ENCODE measurements at regions not wholly inside any gene's neighbourhood (a gene's known extent, or its start where the extent isn't known, plus 50 kb on each side); places are given as distances from the start of the nearest gene placed in this dataset.

- no peak for TF ChIP-seq CTCF (IDR thresholded peaks at IDR 0.05; ENCODE audit: low read length)
- no peak for TF ChIP-seq EZH2 (optimal IDR thresholded peaks at IDR 0.05; ENCODE audit: low read depth, low read length)
Measured at GRCh38 chr1:73034271-73034670, 751.9 kb upstream of the NEGR1 start.
